ENCODE measurements at regions not wholly inside any gene's neighbourhood (a gene's known extent, or its start where the extent isn't known, plus 50 kb on each side); places are given as distances from the start of the nearest gene placed in this dataset.
A peak's percentile ranks its signal among the peaks of the same experiment; 100 is the strongest.
"Not testable (repeated sequence)": the region's sequence is repeated elsewhere in the genome, so short reads cannot be mapped to it uniquely, and the experiment has no call there.

- peak; percentile 50 for DNase-seq
Observed at GRCh38 chr14:88929656-88930436, 105.4 kb downstream of the TTC8 start.

- peak; percentile 8 for DNase-seq
Observed at GRCh38 chr14:88931321-88932110, 107.1 kb downstream of the TTC8 start.

GRCh38 chr14:88933191-88933590 lies 108.7 kb downstream of the TTC8 start:
- DNase-seq: peak; percentile 13

GRCh38 chr14:88934351-88934806 lies 109.9 kb downstream of the TTC8 start:
- DNase-seq: no peak

GRCh38 chr14:88935083-88935482 lies 110.6 kb downstream of the TTC8 start:
- DNase-seq: peak; percentile 23

- no peak for DNase-seq
Observed at GRCh38 chr14:88937706-88938105, 113.3 kb downstream of the TTC8 start.

- DNase-seq: no peak
Observed at GRCh38 chr14:88940671-88941070, 116.2 kb downstream of the TTC8 start.

- DNase-seq: no peak
Observed at GRCh38 chr14:88941414-88941813, 117.0 kb downstream of the TTC8 start.

GRCh38 chr14:88947646-88948598 lies 123.5 kb downstream of the TTC8 start:
- no peak for DNase-seq

- DNase-seq: no peak
Observed at GRCh38 chr14:88950069-88950468, 125.6 kb downstream of the TTC8 start.

- DNase-seq: no peak
Observed at GRCh38 chr14:88951370-88951769, 126.9 kb downstream of the TTC8 start.

GRCh38 chr14:88952901-88953300 lies 128.4 kb downstream of the TTC8 start:
- DNase-seq: no peak

- no peak for DNase-seq
Observed at GRCh38 chr14:88955455-88955854, 131.0 kb downstream of the TTC8 start.

- DNase-seq: no peak
Observed at GRCh38 chr14:88960496-88960895, 136.0 kb downstream of the TTC8 start.

- DNase-seq: no peak
Observed at GRCh38 chr14:88961214-88961613, 136.8 kb downstream of the TTC8 start.

GRCh38 chr14:88962356-88962755 lies 137.9 kb downstream of the TTC8 start:
- no peak for DNase-seq

- no peak for DNase-seq
Observed at GRCh38 chr14:88967299-88967698, 142.8 kb downstream of the TTC8 start.

GRCh38 chr14:88975043-88975830 lies 150.8 kb downstream of the TTC8 start:
- no peak for DNase-seq

GRCh38 chr14:88975926-88976325 lies 151.5 kb downstream of the TTC8 start:
- DNase-seq: no peak

- not testable (repeated sequence) for DNase-seq
Observed at GRCh38 chr14:88980907-88981306, 156.5 kb downstream of the TTC8 start.

GRCh38 chr14:88981948-88982347 lies 157.5 kb downstream of the TTC8 start:
- no peak for DNase-seq

GRCh38 chr14:88983755-88984154 lies 159.3 kb downstream of the TTC8 start:
- peak; percentile 88 for DNase-seq
